Sigmoid colon (tissue), 3 donors: ENCODE measurements at regions not wholly inside any gene's neighbourhood (a gene's known extent, or its start where the extent isn't known, plus 50 kb on each side); places are given as distances from the start of the nearest gene placed in this dataset.

Experiments used
- CTCF ChIP-seq, 4 experiments: fragments of 450-650 bp in 3 of 4; fragments of 200-600 bp in 1 of 4; IDR thresholded peaks; one replicate each; pipeline ENCODE4 v1.5.1; 2016 to 2019; ENCODE audit warnings: antibody characterized with exemption in 4 of 4, mild to moderate bottlenecking in 3 of 4, moderate library complexity in 2 of 4
- POLR2A ChIP-seq, 2 donors: fragments of 450-650 bp; IDR thresholded peaks; one replicate each; pipeline ENCODE4 v1.6.1; 2016; ENCODE audit warnings: antibody characterized with exemption in 2 of 2, mild to moderate bottlenecking in 2 of 2, moderate library complexity in 2 of 2

GRCh38 chr5:57750282-57750681, 267.7 kb upstream of the ACTBL2 start:
- TF ChIP-seq POLR2A (IDR thresholded peaks at IDR 0.05): no peak
- TF ChIP-seq CTCF (IDR thresholded peaks at IDR 0.05): no peak
